HG03196 (cell line): ENCODE measurements at regions not wholly inside any gene's neighbourhood (a gene's known extent, or its start where the extent isn't known, plus 50 kb on each side); places are given as distances from the start of the nearest gene placed in this dataset.

ENCODE experiments used
- ATAC-seq: cut with Tn5 transposase; IDR thresholded peaks from one replicate; pipeline ENCODE4 v1.9.1; 2021; ENCODE audit not compliant: unreplicated experiment

DNA sequence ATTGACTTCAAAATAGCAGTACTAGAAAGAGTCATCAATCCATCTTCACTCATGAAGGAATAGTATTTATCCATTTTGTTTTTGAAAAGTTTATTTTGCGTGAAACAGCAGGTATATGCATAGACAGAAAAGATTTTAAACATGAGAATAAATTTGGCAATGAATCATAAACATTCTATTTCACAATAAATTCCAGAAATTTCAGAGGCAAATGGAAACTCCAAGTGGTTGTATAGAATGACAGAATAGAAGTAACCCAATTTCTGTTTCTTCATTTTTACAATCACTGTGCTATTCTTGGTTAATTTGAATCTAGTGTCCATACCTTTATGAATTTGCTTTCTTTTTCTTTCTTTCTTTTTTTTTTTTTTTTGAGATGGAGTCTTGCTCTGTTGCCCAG, 173.0 kb upstream of the ECI2 start:
- no peak for ATAC-seq

DNA sequence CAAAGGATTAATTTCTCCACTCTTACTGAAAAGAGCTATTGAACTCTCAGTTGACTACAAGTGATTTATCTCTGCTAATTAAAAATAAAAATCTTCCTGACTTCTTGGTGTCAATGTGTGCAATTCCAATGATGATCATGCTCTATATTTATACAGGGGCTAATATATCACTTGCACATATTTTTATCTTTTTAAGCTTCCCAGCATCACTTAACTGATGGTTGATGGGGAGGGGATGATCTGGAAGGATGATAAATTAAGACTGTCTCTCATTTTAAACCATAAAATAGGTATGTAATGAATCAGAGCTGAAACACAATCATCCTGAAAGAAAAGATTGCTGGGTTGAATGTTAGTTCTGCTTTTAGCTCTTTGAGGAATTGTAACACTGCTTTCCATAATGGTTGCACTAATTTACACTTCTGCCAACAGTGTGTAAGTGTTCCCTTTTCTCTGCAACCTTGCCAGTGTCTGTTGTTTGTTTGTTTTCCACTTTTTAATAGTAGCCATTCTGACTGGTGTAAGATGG, 169.6 kb upstream of the ECI2 start:
- no peak for ATAC-seq

DNA sequence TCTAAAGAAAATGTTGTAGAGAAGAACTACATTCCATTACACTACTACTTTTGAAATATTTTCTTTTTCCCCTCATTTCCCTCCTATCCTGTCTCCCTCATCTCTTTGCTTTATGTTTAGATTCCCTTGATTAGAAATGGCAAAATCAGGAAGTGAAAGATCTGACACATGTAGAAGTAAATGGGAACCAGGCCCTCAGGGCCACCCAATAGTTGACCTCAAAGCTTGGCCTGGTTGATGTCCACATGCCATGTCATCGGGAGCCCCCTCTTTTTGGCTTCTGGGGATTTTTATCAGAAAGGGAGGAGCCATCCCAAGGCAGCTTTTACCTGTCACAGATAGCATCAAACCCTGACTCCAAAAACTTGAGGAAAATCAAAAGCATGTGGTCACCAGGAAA, 168.3 kb upstream of the ECI2 start:
- ATAC-seq = no peak

DNA sequence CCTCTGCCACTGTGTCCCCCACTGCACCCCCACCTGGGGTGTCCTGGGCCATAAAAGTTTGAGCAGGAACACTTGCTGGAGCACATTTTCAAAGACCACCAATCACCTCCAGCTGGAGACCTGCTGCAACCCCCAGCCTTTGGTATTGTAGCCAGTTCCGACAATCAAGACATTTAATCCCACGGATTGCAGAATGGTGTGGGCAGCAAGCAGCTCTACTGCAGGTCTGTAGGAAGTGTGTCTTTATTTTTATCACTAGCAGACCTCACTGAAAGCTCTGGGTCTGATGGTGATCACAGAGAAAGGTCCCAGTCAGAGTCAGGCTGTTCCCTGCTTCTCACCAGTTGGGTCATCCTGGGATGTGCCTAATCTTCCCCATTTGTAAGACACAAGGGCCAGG, 167.1 kb upstream of the ECI2 start:
- ATAC-seq = no peak

DNA sequence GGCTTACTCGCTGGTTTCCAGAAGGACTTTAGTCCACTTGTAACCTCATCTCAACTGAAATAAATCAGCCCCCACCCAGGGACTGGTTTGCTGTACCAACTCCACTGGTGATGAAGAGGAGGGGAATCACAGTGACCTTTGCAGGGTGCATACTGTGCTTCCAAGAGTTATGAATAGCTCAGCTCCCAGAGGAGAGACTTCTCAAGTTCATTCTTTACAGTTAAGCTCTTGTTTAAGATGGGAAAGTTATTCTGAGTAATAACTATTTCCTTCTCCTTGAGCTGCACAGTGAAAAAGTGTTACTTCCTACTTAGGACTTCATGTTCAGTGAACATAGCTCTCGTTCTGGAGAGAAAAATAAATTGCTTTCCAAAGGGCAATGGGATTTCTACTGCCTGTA, 166.5 kb upstream of the ECI2 start:
- ATAC-seq = no peak

DNA sequence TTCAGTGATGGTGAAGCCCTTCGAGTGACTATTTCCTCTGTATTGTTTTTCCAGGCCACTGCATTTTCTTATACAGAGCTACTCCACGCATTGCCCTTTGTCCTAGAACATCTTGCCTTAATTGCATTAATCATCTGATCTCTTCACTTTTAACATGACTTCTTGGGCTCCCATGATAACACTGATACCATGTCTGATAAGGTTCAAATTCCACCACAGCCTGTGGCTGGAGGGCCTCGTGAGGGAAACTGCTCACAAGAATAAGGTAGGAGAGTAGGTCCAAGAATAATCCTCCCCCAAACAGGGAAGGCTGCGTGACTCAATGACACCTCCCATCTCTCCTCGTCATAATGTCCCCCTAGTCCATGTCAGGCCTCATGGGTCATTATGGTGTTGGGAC, 165.5 kb upstream of the ECI2 start:
- no peak for ATAC-seq

DNA sequence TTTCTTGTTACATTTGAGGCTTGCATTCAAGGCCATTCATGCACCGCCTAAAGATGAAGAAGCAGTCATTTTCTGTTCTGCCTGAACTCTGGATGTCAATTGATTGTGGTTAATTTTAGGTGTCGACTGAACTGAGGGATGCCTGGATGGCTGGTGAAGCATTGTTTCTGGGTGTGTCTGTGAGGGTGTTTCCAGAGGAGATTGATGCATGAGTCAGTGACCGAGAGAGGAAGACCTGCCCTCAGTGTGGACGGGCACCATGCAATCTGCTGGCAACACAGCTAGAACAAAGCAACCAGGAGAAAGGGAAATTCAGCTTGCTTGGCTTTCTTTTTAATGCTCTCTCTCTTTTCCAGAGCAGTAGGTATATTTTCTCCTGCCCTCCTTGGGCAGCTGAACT, 164.1 kb upstream of the ECI2 start:
- ATAC-seq = no peak

DNA sequence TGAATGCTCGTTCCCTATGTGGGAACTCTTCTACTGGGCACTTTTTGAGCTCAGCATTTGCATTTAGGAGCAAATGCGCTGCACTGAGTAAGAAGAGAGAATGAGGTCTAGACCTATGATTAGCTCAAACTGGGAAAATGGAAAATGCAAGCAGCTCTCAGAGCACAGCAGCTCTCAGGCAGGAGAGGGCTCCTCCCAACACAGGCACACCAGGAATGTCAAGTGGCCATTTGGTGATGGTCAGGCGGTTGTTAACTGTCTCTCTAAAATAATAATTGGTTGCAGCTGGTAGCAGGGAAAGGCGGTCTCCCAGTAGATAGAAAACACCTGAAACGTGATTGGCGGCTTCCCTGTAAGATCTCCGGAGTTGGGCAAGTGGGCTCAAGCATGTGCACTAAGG, 162.0 kb upstream of the ECI2 start:
- no peak for ATAC-seq

DNA sequence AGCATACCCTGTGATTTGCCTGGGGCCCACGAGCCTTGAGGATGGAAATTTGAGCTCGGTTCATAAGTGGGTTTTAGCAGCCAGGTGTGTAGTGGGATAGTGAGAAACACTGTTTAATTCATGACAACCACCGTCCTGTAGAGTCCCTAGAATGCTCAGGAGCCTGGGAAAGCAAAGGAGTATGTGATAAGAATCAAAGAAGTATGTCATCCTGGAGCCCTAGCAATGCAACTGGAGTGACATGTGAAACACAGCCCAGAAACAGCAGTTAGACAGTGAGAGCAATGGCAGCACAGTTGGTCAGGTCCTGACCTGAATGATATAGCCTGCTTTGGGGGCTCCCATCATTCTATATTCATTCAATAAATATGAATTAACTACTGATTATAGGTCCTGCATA, 161.2 kb upstream of the ECI2 start:
- no peak for ATAC-seq

DNA sequence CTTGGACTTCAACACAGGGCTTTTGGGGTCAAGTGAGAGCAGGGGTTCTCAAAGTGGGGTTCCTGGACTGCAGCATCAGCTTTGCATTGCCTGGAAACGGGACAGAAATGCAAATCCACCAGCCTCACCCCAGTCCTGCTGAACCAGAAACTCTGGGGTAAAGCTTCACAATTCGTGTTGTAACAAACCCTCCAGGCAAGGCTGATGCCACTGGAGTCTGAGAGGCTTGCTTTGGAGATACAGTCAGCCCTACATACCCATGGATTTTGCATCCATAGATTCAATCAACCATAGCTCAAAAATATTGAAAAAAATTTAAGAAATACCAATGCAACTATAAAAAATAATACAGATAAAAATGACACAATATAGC, 160.4 kb upstream of the ECI2 start:
- no peak for ATAC-seq

DNA sequence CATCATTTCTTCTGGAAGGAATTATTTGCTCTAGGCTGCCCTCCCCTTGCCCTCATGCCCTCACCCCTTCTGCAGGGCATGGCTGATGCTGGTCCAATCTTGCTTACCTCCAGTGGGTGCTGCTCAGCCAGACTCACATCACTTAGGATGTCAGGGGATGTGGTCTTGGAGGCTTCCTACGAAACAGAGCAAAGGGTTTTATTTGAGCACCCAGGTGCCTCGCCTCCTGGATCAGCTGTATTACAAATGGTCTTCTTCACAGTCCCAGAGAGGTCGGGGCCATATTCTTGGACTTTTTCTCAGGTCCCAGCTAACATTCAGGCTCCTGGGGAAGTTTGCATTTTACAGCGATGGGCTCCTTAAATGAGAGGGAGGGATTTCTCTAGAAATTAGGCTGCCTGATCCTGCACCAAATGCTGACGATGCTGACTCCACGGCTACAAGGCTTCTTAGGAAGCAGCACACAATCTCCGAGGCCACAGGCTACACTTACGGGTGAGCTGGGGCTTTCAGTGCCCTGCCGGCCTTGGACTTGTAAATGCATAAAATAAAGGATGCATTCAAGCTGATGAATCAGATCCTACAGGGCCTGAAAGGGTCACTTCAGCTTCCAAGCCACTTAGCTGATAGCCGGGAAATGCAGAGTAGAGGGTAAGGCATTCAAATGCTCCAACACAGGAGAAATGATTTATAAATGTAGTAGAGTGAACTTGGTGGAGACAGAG, 159.8 kb upstream of the ECI2 start:
- no peak for ATAC-seq

DNA sequence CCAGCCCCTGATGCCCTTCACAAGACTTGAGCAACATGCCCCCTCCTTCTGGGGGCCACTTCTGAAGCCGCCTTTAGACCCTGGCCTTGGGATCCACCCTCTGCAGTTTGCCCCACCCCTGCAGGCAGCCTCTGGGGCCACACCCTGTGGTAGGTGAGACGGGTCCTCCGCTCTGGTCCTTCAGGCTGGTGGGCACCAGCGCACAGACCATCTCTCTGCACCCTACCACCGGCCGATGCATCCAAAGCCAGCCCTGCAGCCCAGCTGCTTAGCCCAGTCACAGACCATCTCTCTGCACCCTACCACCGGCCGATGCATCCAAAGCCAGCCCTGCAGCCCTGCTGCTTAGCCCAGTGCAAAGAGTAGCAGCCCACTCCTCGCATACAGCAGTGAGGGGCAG, 159.3 kb upstream of the ECI2 start:
- ATAC-seq = no peak

DNA sequence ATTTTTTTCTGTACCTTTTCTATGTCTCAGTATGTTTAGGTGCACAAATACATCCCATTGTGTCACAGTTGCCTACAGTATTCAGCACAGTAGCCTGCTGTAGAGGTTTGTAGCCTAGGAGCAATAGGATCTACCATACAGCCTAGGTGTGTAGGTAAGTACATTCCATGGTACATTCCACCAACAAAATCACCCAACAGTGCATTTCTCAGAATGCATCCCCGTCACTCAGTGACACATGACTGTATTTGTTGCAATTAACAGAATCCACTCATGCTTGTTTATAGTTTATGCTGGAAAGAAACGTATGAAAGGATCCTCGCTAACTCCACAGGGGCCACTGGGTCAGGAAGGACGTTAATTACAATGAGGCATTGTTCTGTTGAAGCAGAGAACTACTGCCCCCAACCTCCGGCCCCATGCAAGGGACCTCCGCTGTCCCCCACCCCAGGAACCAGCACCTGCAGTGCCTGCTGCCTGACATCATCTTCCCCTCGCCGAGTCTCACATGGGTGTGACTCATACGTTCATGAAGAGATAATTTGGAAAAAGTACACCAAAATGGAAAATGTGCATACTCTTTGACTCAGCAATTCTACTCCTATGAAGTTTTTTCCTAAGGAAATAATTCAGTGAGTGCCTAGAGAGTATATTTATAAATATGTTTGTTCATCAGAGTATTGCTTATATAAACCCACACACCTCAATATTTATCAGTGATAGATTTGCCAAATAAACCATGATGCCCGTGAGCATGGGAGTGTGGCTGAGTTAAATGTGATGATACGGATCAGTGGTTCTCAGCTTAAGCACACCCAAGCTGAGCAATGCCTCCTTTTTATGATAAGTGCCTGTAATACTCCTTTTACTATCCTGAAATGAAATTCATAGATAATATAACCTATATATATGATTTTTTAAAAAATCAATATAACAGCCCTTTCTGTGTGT, 156.4 kb upstream of the ECI2 start:
- no peak for ATAC-seq

DNA sequence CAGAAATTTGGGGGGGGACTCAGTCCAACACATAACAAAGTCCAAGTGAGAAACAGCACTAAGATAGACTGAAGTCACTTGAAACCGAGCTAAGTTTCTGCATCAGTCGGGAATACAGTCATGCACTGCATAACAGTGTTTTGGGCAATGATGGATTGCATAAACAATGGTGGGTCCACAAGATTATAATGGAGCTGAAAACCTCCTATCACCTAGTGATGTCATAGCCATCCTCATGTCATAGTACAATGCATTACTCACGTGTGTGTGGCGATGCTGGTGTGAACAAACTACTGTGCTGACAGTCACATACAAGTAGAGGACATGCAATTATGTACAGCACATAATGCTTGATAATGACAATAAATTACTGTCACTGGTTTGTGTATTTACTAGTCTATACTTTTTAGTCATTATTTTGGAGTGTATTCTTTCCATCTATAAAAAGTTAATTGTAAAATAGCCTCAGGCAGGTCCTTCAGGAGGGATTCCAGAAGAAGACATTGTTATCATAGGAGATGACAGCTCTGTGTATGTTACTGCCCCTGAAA, 154.5 kb upstream of the ECI2 start:
- ATAC-seq = no peak

DNA sequence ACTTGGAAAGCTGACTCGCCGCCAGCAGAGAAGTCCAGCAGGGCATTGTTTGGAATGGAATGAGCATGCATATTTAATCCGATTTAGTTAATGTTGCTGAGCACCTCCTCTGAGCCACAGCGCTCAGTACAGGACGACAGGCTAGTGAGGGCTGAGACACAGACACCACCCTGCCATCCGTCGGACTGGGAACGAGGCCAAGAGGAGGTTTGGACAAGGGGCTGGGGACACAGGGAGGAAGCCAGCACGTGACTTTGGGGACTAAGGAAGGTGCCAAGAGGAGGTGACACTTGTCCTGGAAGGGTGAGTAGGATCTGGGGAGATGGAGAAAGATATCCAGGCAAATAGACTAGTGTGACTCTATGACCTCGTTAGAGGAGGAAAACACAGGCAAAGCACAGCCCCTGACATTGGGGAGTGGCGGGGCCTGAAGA, 152.5 kb upstream of the ECI2 start:
- no peak for ATAC-seq

DNA sequence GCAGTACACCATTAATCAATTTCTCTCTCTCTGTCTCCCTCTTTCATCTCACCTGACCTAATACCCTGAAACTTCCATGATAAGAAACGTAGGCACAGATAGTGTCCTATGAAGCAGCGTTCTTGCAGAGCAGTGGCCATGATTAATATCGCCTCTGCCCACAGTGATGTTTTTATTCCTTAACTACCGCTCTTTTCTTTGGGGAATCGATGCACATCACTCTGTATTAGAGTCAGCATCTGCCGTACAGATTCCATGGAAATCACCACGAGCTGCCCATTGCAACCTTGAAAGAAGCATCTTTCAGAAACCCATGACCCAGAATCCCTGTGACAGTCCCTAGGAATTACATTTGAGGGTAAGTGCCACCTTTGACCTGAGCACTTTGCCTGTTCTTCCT, 152.0 kb upstream of the ECI2 start:
- ATAC-seq = no peak

DNA sequence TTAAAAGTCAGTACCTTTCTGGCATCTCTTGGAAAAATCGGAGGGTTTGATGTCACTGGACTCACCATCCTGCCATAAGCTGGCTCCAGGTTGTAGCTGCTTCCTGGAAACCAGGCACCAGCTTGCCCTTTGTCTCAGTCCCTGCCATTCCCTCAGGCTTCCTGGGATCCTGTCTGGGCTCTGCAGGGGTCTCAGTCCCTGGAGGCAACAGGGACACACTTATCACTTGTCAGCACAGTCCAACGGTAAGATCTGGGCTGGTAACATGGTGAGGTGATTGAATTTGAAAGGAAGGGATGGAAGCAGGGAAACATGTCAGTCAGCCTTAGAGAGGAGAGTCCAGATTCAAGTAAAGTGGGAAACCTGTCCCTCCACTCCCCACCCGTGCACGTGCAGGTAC, 147.6 kb upstream of the ECI2 start:
- ATAC-seq = no peak

DNA sequence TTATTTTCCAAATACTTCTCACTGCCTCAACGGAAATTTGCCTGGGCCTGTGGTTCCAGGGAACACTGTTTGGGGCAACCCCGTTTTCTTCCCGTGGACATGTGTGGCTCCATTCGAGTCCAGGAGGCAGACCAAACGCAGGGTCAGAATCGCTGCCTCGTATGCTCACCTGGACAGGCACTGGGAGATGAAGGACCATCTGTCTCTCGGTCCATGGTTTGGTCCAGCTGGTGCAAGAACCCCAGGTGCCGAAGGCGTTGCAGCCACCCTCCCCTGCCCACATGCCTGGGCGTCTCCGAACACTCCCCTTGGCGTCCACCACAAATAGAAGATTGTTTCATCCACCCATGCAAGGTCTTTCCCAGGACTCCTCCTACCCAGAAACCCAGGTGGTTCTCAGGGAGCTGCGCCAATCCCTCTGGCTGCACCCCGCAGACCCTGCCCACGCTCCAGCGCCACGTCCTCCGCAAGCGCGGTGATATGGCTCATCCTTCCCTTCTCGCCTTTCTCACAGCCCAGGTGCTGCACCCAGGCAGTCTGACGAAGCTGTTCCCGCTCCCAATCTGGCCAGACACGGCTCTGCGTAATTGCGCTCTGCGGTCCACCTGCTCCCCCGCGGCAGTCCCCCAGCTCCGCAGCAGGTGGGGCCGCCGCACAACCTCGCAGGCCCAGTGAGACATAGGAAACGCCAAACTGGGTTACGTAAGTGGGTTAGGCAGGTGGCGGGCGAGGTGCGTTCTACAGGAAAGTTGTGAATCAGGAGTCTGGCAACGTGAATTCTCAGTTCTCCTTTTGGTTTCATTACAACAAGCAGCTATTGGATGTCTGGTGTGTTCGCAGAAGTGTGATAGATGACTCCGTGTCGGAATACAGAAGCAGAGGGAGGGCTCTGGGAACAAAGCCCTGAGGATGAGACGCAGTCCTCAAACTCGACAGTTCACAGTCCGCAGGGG, 146.2 kb upstream of the ECI2 start:
- peak; percentile 78 for ATAC-seq

DNA sequence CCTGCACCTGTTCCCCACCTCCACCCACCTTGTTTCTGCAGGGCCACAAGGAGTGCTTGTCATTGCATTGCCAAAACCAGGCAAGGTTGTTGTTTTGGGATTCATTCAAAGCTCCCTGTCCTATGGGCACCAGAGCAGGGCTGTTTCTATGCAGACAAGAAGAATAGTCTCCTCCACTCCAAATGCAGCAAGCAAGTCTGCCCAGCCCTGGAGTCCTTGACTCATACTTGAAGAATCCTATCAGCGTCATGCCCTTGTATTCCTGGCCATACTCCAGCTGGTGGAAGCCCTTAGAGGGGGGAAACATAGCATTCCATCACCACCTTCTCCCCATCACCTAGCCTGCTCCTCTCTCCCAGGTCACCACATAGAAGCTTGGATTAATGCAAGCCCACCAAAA, 145.3 kb upstream of the ECI2 start:
- no peak for ATAC-seq

DNA sequence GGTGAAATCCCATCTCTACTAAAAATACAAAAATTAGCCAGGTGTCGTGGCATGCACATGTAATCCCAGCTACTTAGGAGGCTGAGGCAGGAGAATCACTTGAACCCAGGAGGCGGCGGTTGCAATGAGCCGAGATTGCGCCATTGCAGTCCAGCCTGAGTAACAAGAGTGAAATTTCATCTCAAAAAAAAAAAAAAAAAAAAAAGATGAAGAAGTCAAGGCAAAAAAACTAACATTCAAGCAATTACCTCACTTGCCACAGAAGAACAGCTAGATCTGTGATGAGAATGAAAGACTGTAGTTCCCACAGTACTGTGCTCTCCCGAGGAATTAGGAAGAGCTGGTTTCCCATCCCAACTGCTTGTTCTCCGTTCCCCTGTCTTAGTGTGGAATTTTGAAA, 144.7 kb upstream of the ECI2 start:
- ATAC-seq = no peak
